HEK293T (cell line): ENCODE measurements at regions not wholly inside any gene's neighbourhood (a gene's known extent, or its start where the extent isn't known, plus 50 kb on each side); places are given as distances from the start of the nearest gene placed in this dataset.

ENCODE experiments used
- ELF4 ChIP-seq: fragments of 450-650 bp; IDR thresholded peaks from 2 replicates; pipeline ENCODE4 v1.6.1; 2017; ENCODE audit warnings: antibody characterized with exemption
- FOXK2 ChIP-seq: fragments of 450-650 bp; IDR thresholded peaks from 2 replicates; pipeline ENCODE4 v1.6.1; 2016; ENCODE audit warnings: mild to moderate bottlenecking
- FOXM1 ChIP-seq: fragments of 450-650 bp; IDR thresholded peaks from 2 replicates; pipeline ENCODE4 v1.6.1; 2017; ENCODE audit warnings: mild to moderate bottlenecking, borderline replicate concordance
- HDGF ChIP-seq: fragments of 450-650 bp; IDR thresholded peaks from 2 replicates; pipeline ENCODE4 v1.6.1; 2017; ENCODE audit warnings: antibody characterized with exemption, borderline replicate concordance
- PKNOX1 ChIP-seq: fragments of 450-650 bp; IDR thresholded peaks from 2 replicates; pipeline ENCODE4 v1.6.1; 2016
- SUZ12 ChIP-seq: fragments of 450-650 bp; IDR thresholded peaks from 2 replicates; pipeline ENCODE4 v1.6.1; 2016; ENCODE audit warnings: mild to moderate bottlenecking
- ZNF384 ChIP-seq: fragments of 450-650 bp; IDR thresholded peaks from 2 replicates; pipeline ENCODE4 v1.6.1; 2016

GRCh38 chr4:156154978-156155377, 201.3 kb upstream of the CTSO start:
- TF ChIP-seq FOXM1 = no peak
- TF ChIP-seq SUZ12 = no peak
- no peak for TF ChIP-seq HDGF
- TF ChIP-seq ZNF384 = no peak
- TF ChIP-seq PKNOX1 = no peak
- no peak for TF ChIP-seq ELF4
- TF ChIP-seq FOXK2 = no peak
